ENCODE measurements at regions not wholly inside any gene's neighbourhood (a gene's known extent, or its start where the extent isn't known, plus 50 kb on each side); places are given as distances from the start of the nearest gene placed in this dataset.

DNA sequence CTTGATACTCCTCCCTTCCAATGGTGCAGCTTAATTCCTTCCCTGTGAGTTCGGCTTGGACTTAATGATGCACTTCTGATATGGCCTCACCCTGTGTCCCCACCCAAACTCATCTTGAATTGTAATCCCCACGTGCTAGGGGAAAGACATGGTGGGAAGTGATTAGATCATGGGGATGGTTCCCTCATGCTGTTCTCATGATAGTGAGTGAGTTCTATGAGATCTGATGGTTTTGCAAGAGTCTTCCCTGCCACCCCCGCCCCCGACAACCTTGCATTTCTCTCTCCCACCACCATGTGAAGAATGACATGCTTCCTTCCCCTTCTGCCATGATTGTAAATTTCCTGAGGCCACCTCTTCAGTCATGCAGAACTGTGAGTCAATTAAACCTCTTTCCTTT lies 50.3 kb upstream of the HLA-G start:
- H3K27me3 Mint-ChIP-seq, result peaks cover 31% of the 10 kb centered on the region
- no peaks in the 10 kb centered on the region for H3K9me3 Mint-ChIP-seq
- no peak overlapping the region for H3K4me3 Mint-ChIP-seq
- peaks cover 2% of the 10 kb centered on the region for H3K4me1 Mint-ChIP-seq
- DNase-seq, result no peak
- H3K27ac Mint-ChIP-seq, result no peak overlapping the region
- POLR2A ChIA-PET, result interaction anchor here (0.6 kb wide), 1 partner anchor 30 kb away, joined by 4 read pairs; no protein-coding TSS in a partner anchor
- H3K36me3 Mint-ChIP-seq, result no peaks in the 10 kb centered on the region
- no peak for ATAC-seq (ENCODE audit: low read depth)

Measured in activated naive CD8-positive, alpha-beta T cell treated with anti-CD3 and anti-CD28 coated beads, Interleukin-2, amount 10 ng/mL, durations not matched to agents 7 days and 5 days (primary cell).